ENCODE measurements at regions not wholly inside any gene's neighbourhood (a gene's known extent, or its start where the extent isn't known, plus 50 kb on each side); places are given as distances from the start of the nearest gene placed in this dataset.
"Not testable (repeated sequence)": the region's sequence is repeated elsewhere in the genome, so short reads cannot be mapped to it uniquely, and the experiment has no call there.

DNA sequence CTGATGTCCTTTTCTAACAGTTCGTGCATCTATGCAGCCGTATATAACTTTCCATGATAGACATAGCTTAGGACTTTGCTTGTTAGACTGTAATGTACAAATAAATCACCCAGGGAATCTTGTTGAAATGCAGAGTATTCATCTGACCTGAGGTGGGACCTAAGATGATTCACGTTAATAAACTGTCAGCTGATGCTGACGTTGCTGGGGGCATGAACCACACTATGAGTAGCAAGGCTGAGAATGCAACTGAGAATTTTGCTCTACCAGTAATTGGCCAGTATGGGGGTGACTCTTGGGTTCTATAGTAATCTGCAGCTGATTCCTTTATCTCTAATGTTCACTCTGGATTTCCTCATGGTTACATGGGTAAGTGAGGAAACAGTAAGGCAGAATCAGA lies 130.1 kb upstream of the MALRD1 start:
- H3K27me3 Mint-ChIP-seq: peaks cover 2% of the 10 kb centered on the region
- no peaks in the 10 kb centered on the region for H3K9me3 Mint-ChIP-seq (ENCODE audit: low read depth)
- no peak for TF ChIP-seq CTCF (IDR thresholded peaks at IDR 0.05; ENCODE audit: unreplicated experiment)
- no peak overlapping the region for H3K4me3 Mint-ChIP-seq (ENCODE audit: low read depth)
- no peak overlapping the region for H3K27ac Mint-ChIP-seq
- H3K4me1 Mint-ChIP-seq (ENCODE audit: low read depth): no peaks in the 10 kb centered on the region
- no peak for DNase-seq (ENCODE audit: low spot score, unreplicated experiment)
- H3K36me3 Mint-ChIP-seq (ENCODE audit: insufficient read depth): no peaks in the 10 kb centered on the region

DNA sequence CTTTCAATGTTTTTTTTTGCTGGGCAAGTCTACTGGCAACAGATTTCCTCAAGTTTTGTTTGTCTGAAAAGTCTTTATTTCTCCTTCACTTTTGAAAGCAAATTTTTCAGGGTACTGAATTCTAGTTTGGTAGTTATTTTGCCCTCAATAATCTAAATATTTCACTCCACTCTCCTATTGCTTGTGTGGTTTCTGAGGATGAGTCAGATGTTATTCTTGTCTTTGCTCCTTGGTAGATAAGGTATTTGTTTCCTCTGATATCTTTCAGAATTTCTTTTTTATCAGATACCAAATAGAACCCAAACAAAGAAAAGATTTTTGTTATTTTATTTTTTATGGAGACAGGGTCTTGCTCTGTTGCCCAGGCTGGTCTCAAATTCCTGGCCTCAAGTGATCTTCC lies 99.2 kb upstream of the MALRD1 start:
- Mint-ChIP-seq H3K36me3 (ENCODE audit: insufficient read depth) (no peaks in the 10 kb centered on the region), H3K9me3 (ENCODE audit: low read depth) (peaks cover 3% of the 10 kb centered on the region), H3K4me1 (ENCODE audit: low read depth) (no peaks in the 10 kb centered on the region), H3K27me3 (no peaks in the 10 kb centered on the region), H3K27ac (no peak overlapping the region), H3K4me3 (ENCODE audit: low read depth) (no peak overlapping the region)
- TF ChIP-seq CTCF (IDR thresholded peaks at IDR 0.05; ENCODE audit: unreplicated experiment): no peak
- no peak for DNase-seq (ENCODE audit: low spot score, unreplicated experiment)

DNA sequence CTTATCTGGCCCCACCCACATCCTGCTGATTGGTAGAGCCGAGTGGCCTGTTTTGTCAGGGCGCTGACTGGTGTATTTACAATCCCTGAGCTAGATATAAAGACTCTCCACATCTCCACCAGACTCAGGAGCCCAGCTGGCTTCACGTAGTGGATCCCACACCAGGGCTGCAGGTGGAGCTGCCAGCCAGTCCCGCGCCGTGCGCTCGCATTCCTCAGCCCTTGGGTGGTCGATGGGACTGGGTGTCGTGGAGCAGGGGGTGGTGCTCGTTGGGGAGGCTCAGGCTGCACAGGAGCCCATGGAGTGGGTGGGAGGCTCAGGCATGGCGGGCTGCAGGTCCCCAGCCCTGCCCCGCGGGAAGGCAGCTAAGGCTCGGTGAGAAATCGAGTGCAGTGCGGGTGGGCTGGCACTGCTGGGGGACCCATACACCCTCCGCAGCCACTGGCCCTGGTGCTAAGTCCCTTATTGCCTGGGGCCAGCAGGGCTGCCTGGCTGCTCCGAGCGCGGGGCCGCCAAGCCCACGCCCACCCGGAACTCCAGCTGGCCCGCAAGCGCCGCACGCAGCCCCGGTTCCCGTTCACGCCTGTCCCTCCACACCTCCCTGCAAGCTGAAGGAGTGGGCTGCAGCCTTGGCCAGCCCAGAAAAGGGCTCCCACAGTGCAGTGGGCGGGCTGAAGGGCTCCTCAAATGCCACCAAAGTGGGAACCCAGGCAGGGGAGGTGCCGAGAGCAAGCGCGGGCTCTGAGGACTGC lies 97.4 kb upstream of the MALRD1 start:
- H3K4me3 Mint-ChIP-seq (ENCODE audit: low read depth); H3K27ac Mint-ChIP-seq; H3K9me3 Mint-ChIP-seq (ENCODE audit: low read depth); H3K36me3 Mint-ChIP-seq (ENCODE audit: insufficient read depth); H3K27me3 Mint-ChIP-seq; H3K4me1 Mint-ChIP-seq (ENCODE audit: low read depth); DNase-seq (ENCODE audit: low spot score, unreplicated experiment): not testable (repeated sequence)

DNA sequence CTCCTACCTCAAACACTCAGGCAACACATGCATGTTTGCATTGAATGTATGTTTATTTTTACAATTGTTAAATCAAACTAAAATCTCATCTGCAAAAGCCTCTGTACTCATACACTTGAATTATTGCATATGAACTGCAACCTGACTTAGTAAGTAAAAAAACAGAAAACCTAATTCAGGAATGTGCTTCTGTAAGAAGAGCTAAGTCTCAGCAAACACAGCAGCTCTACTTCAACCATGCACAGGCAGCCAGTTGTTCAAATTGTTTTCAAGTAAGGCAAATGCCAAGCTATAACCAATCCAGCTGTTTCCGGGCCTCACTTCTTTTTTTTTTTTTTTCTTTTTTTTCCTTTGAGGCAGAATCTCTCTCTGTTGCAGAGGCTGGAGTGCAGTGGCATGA lies 93.5 kb upstream of the MALRD1 start:
- Mint-ChIP-seq H3K27me3 (no peaks in the 10 kb centered on the region), H3K4me1 (ENCODE audit: low read depth) (no peaks in the 10 kb centered on the region), H3K4me3 (ENCODE audit: low read depth) (no peak overlapping the region), H3K36me3 (ENCODE audit: insufficient read depth) (no peaks in the 10 kb centered on the region), H3K27ac (no peak overlapping the region), H3K9me3 (ENCODE audit: low read depth) (no peaks in the 10 kb centered on the region)
- DNase-seq (ENCODE audit: low spot score, unreplicated experiment): no peak
- no peak for TF ChIP-seq CTCF (IDR thresholded peaks at IDR 0.05; ENCODE audit: unreplicated experiment)

DNA sequence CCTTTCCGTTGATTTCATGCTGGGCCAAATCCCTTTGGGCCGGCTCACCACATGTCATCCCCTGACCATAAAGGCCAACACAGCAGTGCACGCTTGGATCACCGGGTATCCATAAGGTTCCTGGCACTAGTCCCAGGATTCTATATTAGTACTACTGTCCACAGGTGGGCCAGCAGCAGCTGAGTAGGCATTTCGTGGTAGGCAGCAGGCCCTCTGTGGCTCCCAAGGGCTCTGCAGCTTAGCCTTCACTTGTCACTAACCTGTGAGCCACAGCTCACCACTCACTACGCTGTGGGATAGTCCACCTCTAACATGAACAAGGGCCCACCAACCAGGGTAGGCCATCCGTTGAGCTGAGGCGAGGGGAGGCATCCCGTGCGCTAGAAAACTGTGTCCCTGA lies 89.2 kb upstream of the MALRD1 start:
- Mint-ChIP-seq H3K4me1 (ENCODE audit: low read depth) (no peaks in the 10 kb centered on the region), H3K27ac (no peak overlapping the region), H3K27me3 (no peaks in the 10 kb centered on the region), H3K9me3 (ENCODE audit: low read depth) (no peaks in the 10 kb centered on the region), H3K4me3 (ENCODE audit: low read depth) (no peak overlapping the region), H3K36me3 (ENCODE audit: insufficient read depth) (no peaks in the 10 kb centered on the region)
- TF ChIP-seq CTCF (IDR thresholded peaks at IDR 0.05; ENCODE audit: unreplicated experiment): no peak
- no peak for DNase-seq (ENCODE audit: low spot score, unreplicated experiment)

- H3K4me3 Mint-ChIP-seq (ENCODE audit: low read depth): no peak overlapping the region
- no peaks in the 10 kb centered on the region for H3K36me3 Mint-ChIP-seq (ENCODE audit: insufficient read depth)
- DNase-seq (ENCODE audit: low spot score, unreplicated experiment): no peak
- TF ChIP-seq CTCF (IDR thresholded peaks at IDR 0.05; ENCODE audit: unreplicated experiment): no peak
- H3K9me3 Mint-ChIP-seq (ENCODE audit: low read depth): no peaks in the 10 kb centered on the region
- no peaks in the 10 kb centered on the region for H3K27me3 Mint-ChIP-seq
- H3K27ac Mint-ChIP-seq: no peak overlapping the region
- no peaks in the 10 kb centered on the region for H3K4me1 Mint-ChIP-seq (ENCODE audit: low read depth)
Measured at GRCh38 chr10:18960466-18961079, 88.0 kb upstream of the MALRD1 start.
